SKM-1 (cell line): ENCODE measurements at regions not wholly inside any gene's neighbourhood (a gene's known extent, or its start where the extent isn't known, plus 50 kb on each side); places are given as distances from the start of the nearest gene placed in this dataset.
A peak's percentile ranks its signal among the peaks of the same experiment; 100 is the strongest.

ENCODE experiments used
- DNase-seq: peaks from one replicate; lab custom pipeline; 2025; ENCODE audit not compliant: unreplicated experiment; lab: John Stamatoyannopoulos, UW

- DNase-seq: no peak
Observed at GRCh38 chr5:56493766-56494165, 260.6 kb upstream of the ANKRD55 start.

GRCh38 chr5:56493308-56493707 lies 260.2 kb upstream of the ANKRD55 start:
- no peak for DNase-seq

GRCh38 chr5:56492812-56493211 lies 259.7 kb upstream of the ANKRD55 start:
- DNase-seq: no peak

GRCh38 chr5:56490971-56491468 lies 257.9 kb upstream of the ANKRD55 start:
- DNase-seq: no peak

- DNase-seq: no peak
Observed at GRCh38 chr5:56489272-56489671, 256.1 kb upstream of the ANKRD55 start.

GRCh38 chr5:56487528-56488115 lies 254.5 kb upstream of the ANKRD55 start:
- no peak for DNase-seq

GRCh38 chr5:56482363-56482762 lies 249.2 kb upstream of the ANKRD55 start:
- peak; percentile 19 for DNase-seq

GRCh38 chr5:56481428-56482357 lies 248.6 kb upstream of the ANKRD55 start:
- DNase-seq: no peak

- no peak for DNase-seq
Observed at GRCh38 chr5:56480705-56481427, 247.7 kb upstream of the ANKRD55 start.

- DNase-seq: no peak
Observed at GRCh38 chr5:56480078-56480704, 247.1 kb upstream of the ANKRD55 start.

GRCh38 chr5:56479696-56480077 lies 246.6 kb upstream of the ANKRD55 start:
- no peak for DNase-seq

GRCh38 chr5:56479126-56479525 lies 246.0 kb upstream of the ANKRD55 start:
- DNase-seq: no peak

GRCh38 chr5:56478062-56478461 lies 244.9 kb upstream of the ANKRD55 start:
- DNase-seq: no peak

GRCh38 chr5:56476487-56476856 lies 243.3 kb upstream of the ANKRD55 start:
- DNase-seq: no peak

- DNase-seq: no peak
Observed at GRCh38 chr5:56475689-56476486, 242.8 kb upstream of the ANKRD55 start.

- no peak for DNase-seq
Observed at GRCh38 chr5:56471707-56472106, 238.6 kb upstream of the ANKRD55 start.

- no peak for DNase-seq
Observed at GRCh38 chr5:56470007-56470406, 236.9 kb upstream of the ANKRD55 start.

- DNase-seq: no peak
Observed at GRCh38 chr5:56468277-56468676, 235.1 kb upstream of the ANKRD55 start.

- DNase-seq: no peak
Observed at GRCh38 chr5:56467176-56467717, 234.1 kb upstream of the ANKRD55 start.

GRCh38 chr5:56466136-56466816 lies 233.1 kb upstream of the ANKRD55 start:
- DNase-seq: no peak
